OCI-LY7 (cell line): ENCODE measurements at regions not wholly inside any gene's neighbourhood (a gene's known extent, or its start where the extent isn't known, plus 50 kb on each side); places are given as distances from the start of the nearest gene placed in this dataset.

ENCODE experiments used
- EZH2phosphoT487 ChIP-seq: fragments of 200-600 bp; sonication (generic); IDR thresholded peaks from 2 replicates; pipeline ENCODE4 v1.6.1; 2018; ENCODE audit warnings: low read depth, borderline replicate concordance, mild to moderate bottlenecking, mixed run types, antibody characterized with exemption, low read length, moderate library complexity, mixed read lengths
- TF ChIP-seq, protein P1 (sequence below): fragments of 200-600 bp; sonication (generic); conservative IDR thresholded peaks from 2 replicates; pipeline ENCODE4 v1.5.1; 2014; ENCODE audit warnings: mild to moderate bottlenecking, antibody characterized with exemption, low read length, moderate library complexity, mixed read lengths

DNA sequence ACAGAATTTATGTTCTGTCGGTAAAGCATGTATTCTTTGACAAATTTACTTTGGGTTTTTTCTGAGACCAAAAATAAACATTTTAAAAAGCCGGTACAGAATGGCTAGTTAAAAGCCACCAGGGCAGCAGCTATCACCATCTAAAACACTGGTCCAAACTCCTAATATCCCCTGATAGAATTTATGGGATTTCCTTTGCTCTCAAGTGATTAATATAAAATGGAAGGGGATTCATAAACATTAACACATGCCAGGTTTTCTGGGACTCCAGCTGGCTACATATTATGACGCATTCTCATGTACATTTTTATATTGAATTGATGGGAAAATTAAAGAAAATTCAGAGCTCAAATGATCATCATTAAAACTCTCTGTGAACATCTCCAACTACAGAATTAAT lies 640.8 kb downstream of the C12orf50 start:
- TF ChIP-seq, protein P1, sequence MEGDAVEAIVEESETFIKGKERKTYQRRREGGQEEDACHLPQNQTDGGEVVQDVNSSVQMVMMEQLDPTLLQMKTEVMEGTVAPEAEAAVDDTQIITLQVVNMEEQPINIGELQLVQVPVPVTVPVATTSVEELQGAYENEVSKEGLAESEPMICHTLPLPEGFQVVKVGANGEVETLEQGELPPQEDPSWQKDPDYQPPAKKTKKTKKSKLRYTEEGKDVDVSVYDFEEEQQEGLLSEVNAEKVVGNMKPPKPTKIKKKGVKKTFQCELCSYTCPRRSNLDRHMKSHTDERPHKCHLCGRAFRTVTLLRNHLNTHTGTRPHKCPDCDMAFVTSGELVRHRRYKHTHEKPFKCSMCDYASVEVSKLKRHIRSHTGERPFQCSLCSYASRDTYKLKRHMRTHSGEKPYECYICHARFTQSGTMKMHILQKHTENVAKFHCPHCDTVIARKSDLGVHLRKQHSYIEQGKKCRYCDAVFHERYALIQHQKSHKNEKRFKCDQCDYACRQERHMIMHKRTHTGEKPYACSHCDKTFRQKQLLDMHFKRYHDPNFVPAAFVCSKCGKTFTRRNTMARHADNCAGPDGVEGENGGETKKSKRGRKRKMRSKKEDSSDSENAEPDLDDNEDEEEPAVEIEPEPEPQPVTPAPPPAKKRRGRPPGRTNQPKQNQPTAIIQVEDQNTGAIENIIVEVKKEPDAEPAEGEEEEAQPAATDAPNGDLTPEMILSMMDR = no peak
- TF ChIP-seq EZH2phosphoT487 = no peak
